ENCODE measurements at regions not wholly inside any gene's neighbourhood (a gene's known extent, or its start where the extent isn't known, plus 50 kb on each side); places are given as distances from the start of the nearest gene placed in this dataset.

DNA sequence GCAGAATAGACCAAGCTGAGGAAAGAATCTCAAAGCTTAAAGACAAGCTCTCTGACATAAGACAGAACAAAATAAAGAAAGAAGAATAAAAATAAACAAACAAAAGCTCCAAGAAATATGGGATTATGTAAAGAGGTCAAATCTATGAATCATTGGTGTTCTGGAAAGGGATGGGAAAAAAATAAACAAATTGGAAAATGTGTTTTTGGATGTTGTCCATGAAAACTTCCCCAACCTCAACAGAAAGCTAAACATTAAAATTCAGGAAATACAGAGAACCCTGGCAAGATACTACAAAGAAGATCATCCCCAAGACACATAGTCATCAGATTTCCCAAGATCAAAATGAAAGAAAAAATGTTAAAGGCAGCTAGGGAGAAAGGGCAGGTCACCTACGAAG is 662.0 kb upstream of the CDH18 start:
- Histone ChIP-seq H3K4me1 (no peaks in the 10 kb centered on the region), H3K36me3 (replicated peaks in 1 of 2; ENCODE audit: insufficient read depth in 1 of 2, low read depth in 2 of 2) (no peaks in the 10 kb centered on the region), H3K9me3 (no peaks in the 10 kb centered on the region), H3K4me3 (no peak overlapping the region), H3K27me3 (no peaks in the 10 kb centered on the region), H3K27ac (no peak overlapping the region)
- ATAC-seq = no peak
- DNase-seq = no peak
- intact Hi-C loops (cut with DNase I) = no loop called here
- WGBS, 2 donors = 50 to 54% methylated on average over 1 of the region's 1 CpG
- TF ChIP-seq, protein P1, sequence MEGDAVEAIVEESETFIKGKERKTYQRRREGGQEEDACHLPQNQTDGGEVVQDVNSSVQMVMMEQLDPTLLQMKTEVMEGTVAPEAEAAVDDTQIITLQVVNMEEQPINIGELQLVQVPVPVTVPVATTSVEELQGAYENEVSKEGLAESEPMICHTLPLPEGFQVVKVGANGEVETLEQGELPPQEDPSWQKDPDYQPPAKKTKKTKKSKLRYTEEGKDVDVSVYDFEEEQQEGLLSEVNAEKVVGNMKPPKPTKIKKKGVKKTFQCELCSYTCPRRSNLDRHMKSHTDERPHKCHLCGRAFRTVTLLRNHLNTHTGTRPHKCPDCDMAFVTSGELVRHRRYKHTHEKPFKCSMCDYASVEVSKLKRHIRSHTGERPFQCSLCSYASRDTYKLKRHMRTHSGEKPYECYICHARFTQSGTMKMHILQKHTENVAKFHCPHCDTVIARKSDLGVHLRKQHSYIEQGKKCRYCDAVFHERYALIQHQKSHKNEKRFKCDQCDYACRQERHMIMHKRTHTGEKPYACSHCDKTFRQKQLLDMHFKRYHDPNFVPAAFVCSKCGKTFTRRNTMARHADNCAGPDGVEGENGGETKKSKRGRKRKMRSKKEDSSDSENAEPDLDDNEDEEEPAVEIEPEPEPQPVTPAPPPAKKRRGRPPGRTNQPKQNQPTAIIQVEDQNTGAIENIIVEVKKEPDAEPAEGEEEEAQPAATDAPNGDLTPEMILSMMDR (IDR thresholded peaks at IDR 0.05) = no peak
- TF ChIP-seq POLR2A (IDR thresholded peaks at IDR 0.05) = no peak

DNA sequence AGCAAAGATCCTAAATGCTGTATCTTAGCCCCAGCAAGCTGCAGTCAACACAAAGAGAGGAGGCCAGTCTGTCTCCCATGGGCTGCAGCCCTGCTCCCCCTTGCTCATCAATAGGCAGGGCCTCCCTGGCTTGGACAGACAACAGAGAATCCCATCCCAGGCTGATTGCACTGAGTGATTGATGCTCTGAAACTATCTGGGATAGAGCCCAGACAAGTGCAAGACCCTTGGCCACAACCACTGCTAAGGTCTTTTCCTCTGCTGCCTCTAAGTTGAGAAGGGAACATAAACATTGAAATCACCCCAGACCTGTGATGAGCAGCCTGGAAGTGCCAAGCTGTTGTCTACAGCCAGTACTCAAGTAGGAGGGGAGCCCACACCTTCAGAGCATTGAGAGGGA is 661.0 kb upstream of the CDH18 start:
- no peak overlapping the region for H3K4me3 ChIP-seq
- DNase-seq (no peak), ATAC-seq (no peak)
- H3K27ac ChIP-seq = no peak overlapping the region
- H3K27me3 ChIP-seq = no peaks in the 10 kb centered on the region
- no peaks in the 10 kb centered on the region for H3K36me3 ChIP-seq (replicated peaks in 1 of 2; ENCODE audit: insufficient read depth in 1 of 2, low read depth in 2 of 2)
- intact Hi-C loops (cut with DNase I) = no loop called here
- H3K4me1 ChIP-seq = no peaks in the 10 kb centered on the region
- no peaks in the 10 kb centered on the region for H3K9me3 ChIP-seq
- TF ChIP-seq POLR2A (IDR thresholded peaks at IDR 0.05) = no peak
- TF ChIP-seq, protein P1 (IDR thresholded peaks at IDR 0.05) = no peak

DNA sequence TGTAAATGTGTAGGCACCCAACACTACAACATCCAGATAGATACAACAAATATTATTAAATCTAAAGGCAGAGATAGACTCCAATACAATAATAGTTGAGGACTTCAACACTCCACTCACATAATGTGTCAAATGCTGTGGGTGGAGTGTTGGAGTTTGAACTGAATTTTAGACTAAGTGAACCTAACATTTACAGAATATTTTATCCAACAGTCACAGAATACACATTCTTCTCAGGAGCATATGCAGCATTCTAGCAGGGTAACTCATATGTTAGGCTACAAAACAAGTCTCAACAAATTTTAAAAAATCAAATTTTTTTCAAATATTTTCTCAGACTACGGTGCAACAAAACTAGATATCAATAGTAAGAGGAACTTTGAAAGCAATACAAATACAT is 648.7 kb upstream of the CDH18 start:
- no peak for ATAC-seq
- no peaks in the 10 kb centered on the region for H3K4me1 ChIP-seq
- H3K36me3 ChIP-seq (replicated peaks in 1 of 2; ENCODE audit: insufficient read depth in 1 of 2, low read depth in 2 of 2) = no peaks in the 10 kb centered on the region
- no peaks in the 10 kb centered on the region for H3K9me3 ChIP-seq
- TF ChIP-seq, protein P1 (IDR thresholded peaks at IDR 0.05) = no peak
- TF ChIP-seq POLR2A (IDR thresholded peaks at IDR 0.05) = no peak
- DNase-seq = no peak
- no peaks in the 10 kb centered on the region for H3K27me3 ChIP-seq
- H3K4me3 ChIP-seq = no peak overlapping the region
- WGBS, 2 donors = 56 to 96% methylated on average over 1 of the region's 1 CpG
- intact Hi-C loops (cut with DNase I) = no loop called here
- no peak overlapping the region for H3K27ac ChIP-seq

DNA sequence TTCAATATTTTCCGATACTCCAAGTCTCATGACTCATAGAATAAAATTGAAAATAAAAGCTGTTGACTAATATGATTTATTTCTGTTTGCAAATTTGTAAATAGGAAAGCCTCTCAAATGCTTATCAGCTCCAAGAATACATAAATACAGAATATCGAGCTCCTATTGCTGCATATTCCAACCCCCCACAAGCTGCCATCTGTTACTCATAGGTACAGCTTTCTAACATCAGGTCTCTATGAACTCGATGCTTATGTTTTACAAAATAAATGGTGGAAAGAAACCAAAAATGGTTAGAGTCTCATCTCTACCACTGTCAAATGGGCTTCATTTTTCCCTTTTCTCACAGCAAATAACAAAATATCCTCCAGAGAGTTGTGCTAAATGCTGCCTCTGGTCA is 631.6 kb upstream of the CDH18 start:
- intact Hi-C loops (cut with DNase I) = no loop called here
- H3K9me3 ChIP-seq = no peaks in the 10 kb centered on the region
- ATAC-seq (no peak), DNase-seq (no peak)
- no peaks in the 10 kb centered on the region for H3K27me3 ChIP-seq
- TF ChIP-seq, protein P1 (IDR thresholded peaks at IDR 0.05) = no peak
- TF ChIP-seq POLR2A (IDR thresholded peaks at IDR 0.05) = no peak
- no peak overlapping the region for H3K27ac ChIP-seq
- no peaks in the 10 kb centered on the region for H3K4me1 ChIP-seq
- no peaks in the 10 kb centered on the region for H3K36me3 ChIP-seq (replicated peaks in 1 of 2; ENCODE audit: insufficient read depth in 1 of 2, low read depth in 2 of 2)
- WGBS, 2 donors = 65 to 76% methylated on average over 3 of the region's 3 CpGs
- H3K4me3 ChIP-seq = no peak overlapping the region

DNA sequence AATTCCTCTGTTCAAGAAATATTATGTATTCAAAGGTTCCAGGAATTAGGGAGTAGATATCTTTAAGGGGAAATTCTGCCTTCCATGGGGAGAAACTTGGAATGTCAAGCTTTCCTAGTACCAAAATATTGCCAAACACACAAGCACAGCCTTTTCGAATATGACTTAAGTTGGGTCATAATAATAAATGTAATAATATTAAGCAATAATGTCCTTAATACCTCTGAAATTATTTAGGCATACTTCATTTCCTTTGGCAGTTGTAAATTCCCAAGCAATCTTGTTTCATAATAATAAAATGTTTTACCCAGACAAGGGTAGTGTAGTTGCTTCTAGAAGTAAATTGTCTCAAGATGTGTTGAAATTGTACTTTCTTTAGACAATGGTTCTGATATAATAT is 630.3 kb upstream of the CDH18 start:
- TF ChIP-seq POLR2A (IDR thresholded peaks at IDR 0.05) = no peak
- TF ChIP-seq, protein P1 (IDR thresholded peaks at IDR 0.05) = no peak
- no peaks in the 10 kb centered on the region for H3K4me1 ChIP-seq
- no peak for ATAC-seq
- no peak for DNase-seq
- H3K9me3 ChIP-seq = no peaks in the 10 kb centered on the region
- intact Hi-C loops (cut with DNase I) = no loop called here
- no peaks in the 10 kb centered on the region for H3K27me3 ChIP-seq
- no peak overlapping the region for H3K27ac ChIP-seq
- H3K4me3 ChIP-seq = no peak overlapping the region
- H3K36me3 ChIP-seq (replicated peaks in 1 of 2; ENCODE audit: insufficient read depth in 1 of 2, low read depth in 2 of 2) = no peaks in the 10 kb centered on the region
- 64 to 69% methylated on average over 1 of the region's 1 CpG for WGBS, 2 donors
